Heart left ventricle (tissue), 16 donors: ENCODE measurements at regions not wholly inside any gene's neighbourhood (a gene's known extent, or its start where the extent isn't known, plus 50 kb on each side); places are given as distances from the start of the nearest gene placed in this dataset.

Experiments
- ATAC-seq, 4 donors: fragments of 200-7000 bp; cut with Tn5 transposase; one replicate each; pipeline ENCODE4 v1.9.1; 2020 to 2022; ENCODE audit warnings: moderate library complexity in 4 of 4, mild to moderate bottlenecking in 3 of 4, moderate number of reproducible peaks in 1 of 4
- DNase-seq, 5 donors: peaks; one replicate each; pipeline ENCODE4 v3.0.0-alpha.2; 2020
- H3K27ac ChIP-seq, 12 donors: fragments of 200-600 bp; sonication (generic) in 4 of 12; one replicate each; pipeline versions ENCODE4 v1.5.0 to v1.8.0; 2016 to 2022; ENCODE audit warnings: mild to moderate bottlenecking in 2 of 12
- H3K27me3 ChIP-seq, 9 donors: fragments of 200-600 bp; sonication (generic) in 2 of 9; one replicate each; pipeline versions ENCODE4 v1.5.1 to v1.8.0; 2016 to 2022; ENCODE audit warnings: mild to moderate bottlenecking in 3 of 9
- H3K36me3 ChIP-seq, 9 donors: fragments of 200-600 bp; sonication (generic) in 2 of 9; one replicate each; pipeline versions ENCODE4 v1.5.0 to v1.8.0; 2018 to 2022; ENCODE audit warnings: mild to moderate bottlenecking in 2 of 9
- H3K4me1 ChIP-seq, 12 donors: fragments of 200-600 bp; sonication (generic) in 4 of 12; one replicate each; pipeline versions ENCODE4 v1.5.0 to v1.8.0; 2016 to 2022; ENCODE audit warnings: mild to moderate bottlenecking in 3 of 12
- H3K4me3 ChIP-seq, 12 donors: fragments of 200-600 bp; sonication (generic) in 4 of 12; one replicate each; pipeline versions ENCODE4 v1.5.0 to v1.8.0; 2017 to 2022; ENCODE audit warnings: mild to moderate bottlenecking in 9 of 12, moderate library complexity in 4 of 12
- H3K9me3 ChIP-seq, 12 donors: fragments of 200-600 bp; sonication (generic) in 4 of 12; one replicate each; pipeline versions ENCODE4 v1.5.0 to v1.8.0; 2016 to 2022; ENCODE audit warnings: mild to moderate bottlenecking in 1 of 12
- POLR2A ChIP-seq, 2 donors: fragments of 450-650 bp; IDR thresholded peaks; one replicate each; pipeline ENCODE4 v1.6.1; 2017; ENCODE audit warnings: antibody characterized with exemption in 2 of 2, mild to moderate bottlenecking in 2 of 2, moderate library complexity in 2 of 2
- WGBS, 4 donors: extraction: QIAGEN DNeasy Blood & Tissue Kit in 2 of 4; methylation state at CpG; one replicate each; pipeline versions ENCODE4 v1.1.5 to v1.1.7; 2013 to 2018; 5-methylcytosine and 5-hydroxymethylcytosine counted together
- intact Hi-C, 10 donors: fragments of 100-400 bp; cut with DNase I; formaldehyde crosslinking; loops; one replicate each; pipeline versions ENCODE4 v1.11.1 to v1.14.2; 2022
- TF ChIP-seq, protein P1 (sequence below), 12 donors: fragments of 200-600 bp; sonication (generic) in 4 of 12; IDR thresholded peaks; one replicate each; pipeline versions ENCODE4 v1.5.0 to v1.8.0; 2018 to 2022; ENCODE audit warnings: antibody characterized with exemption in 12 of 12, mild to moderate bottlenecking in 5 of 12
- donor health status: ischemic (EF 13 %, LVEDD 7.1; RV severe dilation, severe dysfunction).
- donor health status: healthy with polysubstance abuse.
- donor health status: DM: no; HTN: yes; CAD: no.
- donor health status: DM: no; HTN: no; CAD: no.
- donor health status: ischemic (EF 25% LVEDD 6.9; RV normal size, moderate dysfunction).
- donor health status: ischemic (EF 25% LVEDD 5.7; RV mildly dilated, moderate dysfunction).
- donor health status: healthy.
- donor health status: DM: yes; HTN: yes; CAD: no.
- donor health status: ischemic (EF 35%, LVEDD 5.7; RV mildly dilated, moderate dysfunction).
- donor health status: nonischemic (EF 11% LVEDD 7.7; RV severe dilation, severe dysfunction).
- donor health status: DM: yes; HTN: yes; CAD: no.
- donor health status: PGD.
- donor health status: ischemic (EF 29% LVEDD 5.4; RV normal size, mild dysfunction).
- donor health status: nonischemic (EF 23%, LVEDD 6.1; RV moderate dilation, normal function).

DNA sequence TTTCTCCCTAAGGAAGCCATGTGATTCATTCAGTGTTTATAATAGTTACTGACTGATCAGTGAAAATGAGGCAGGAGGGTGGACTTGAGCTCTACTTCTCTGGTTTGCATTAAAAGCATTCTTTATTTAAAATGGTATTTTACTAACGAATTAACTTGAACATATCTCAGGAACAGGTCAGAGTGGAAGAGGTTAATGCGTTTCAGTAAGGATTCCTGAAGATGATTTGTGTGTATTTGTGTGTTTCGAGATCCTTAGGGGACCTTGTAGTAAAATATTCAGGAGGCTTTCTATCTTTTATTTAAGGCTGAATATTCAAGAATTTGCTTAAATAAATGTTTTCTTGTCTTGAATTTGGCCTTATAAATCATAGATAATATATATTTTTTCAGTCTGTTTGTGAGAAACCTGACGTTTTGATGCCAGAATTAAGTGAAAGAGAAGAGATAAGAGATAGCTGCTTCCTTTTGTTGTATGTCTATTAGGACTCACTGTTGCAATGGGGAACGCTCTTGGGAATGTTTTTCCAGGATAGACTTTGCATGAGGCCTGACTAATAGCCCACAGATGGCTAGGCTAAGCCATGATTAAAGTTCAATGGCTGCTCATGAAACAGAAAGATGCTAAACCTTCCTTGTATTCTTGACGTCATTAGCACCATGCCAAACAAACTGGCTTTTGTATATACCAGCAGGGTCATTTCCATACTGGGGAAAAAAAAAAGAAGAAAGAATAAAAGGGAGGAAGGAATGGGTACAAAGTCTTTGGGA lies 93.8 kb upstream of the MTPN start:
- no peak overlapping the region for H3K27ac ChIP-seq
- no peaks in the 10 kb centered on the region for H3K4me1 ChIP-seq
- ATAC-seq (no peak), DNase-seq (no peak)
- TF ChIP-seq POLR2A (IDR thresholded peaks at IDR 0.05), result no peak
- TF ChIP-seq, protein P1, sequence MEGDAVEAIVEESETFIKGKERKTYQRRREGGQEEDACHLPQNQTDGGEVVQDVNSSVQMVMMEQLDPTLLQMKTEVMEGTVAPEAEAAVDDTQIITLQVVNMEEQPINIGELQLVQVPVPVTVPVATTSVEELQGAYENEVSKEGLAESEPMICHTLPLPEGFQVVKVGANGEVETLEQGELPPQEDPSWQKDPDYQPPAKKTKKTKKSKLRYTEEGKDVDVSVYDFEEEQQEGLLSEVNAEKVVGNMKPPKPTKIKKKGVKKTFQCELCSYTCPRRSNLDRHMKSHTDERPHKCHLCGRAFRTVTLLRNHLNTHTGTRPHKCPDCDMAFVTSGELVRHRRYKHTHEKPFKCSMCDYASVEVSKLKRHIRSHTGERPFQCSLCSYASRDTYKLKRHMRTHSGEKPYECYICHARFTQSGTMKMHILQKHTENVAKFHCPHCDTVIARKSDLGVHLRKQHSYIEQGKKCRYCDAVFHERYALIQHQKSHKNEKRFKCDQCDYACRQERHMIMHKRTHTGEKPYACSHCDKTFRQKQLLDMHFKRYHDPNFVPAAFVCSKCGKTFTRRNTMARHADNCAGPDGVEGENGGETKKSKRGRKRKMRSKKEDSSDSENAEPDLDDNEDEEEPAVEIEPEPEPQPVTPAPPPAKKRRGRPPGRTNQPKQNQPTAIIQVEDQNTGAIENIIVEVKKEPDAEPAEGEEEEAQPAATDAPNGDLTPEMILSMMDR (IDR thresholded peaks at IDR 0.05), result no peak
- WGBS, 4 donors, result 63 to 69% (median 67%) methylated on average over 6 of the region's 6 CpGs
- H3K9me3 ChIP-seq, result no peaks in the 10 kb centered on the region
- H3K36me3 ChIP-seq, result no peaks in the 10 kb centered on the region
- H3K4me3 ChIP-seq, result no peak overlapping the region
- no peaks in the 10 kb centered on the region for H3K27me3 ChIP-seq
- intact Hi-C loops, result no loop called here

DNA sequence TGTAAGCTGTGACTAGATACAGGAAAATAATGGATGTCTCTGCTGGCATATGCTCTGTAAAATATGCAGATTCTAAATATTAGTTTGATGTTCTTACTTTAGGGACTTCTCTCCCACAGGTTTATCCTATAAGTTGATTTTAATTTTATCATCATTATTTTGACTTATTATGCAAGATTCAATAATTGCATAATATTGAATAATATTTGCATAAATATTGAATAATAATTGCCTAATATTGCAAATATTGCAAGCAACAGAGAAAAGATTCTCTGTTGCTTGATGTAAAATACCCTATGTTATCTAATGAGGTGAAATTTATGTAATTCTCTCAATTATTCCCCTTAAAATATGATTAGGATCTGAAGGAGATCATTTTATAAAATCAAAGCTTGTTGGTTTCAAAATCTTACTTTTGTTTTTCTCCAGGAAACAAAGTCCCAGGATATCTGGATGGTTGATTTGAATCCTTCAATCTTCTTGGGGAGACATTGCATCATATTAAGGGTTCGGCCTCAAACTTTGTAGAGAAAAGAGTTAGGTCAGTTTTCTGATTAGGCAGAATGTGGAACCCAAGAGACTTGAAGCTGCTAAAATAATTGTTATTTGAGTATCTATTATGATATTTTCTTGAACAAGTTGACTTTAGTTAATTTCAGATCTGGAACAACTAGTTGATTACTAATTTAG lies 92.8 kb upstream of the MTPN start:
- no peaks in the 10 kb centered on the region for H3K9me3 ChIP-seq
- intact Hi-C loops, result no loop called here
- 54 to 100% (median 96%) methylated on average over 1 of the region's 1 CpG for WGBS, 4 donors
- no peaks in the 10 kb centered on the region for H3K27me3 ChIP-seq
- ATAC-seq (no peak), DNase-seq (no peak)
- no peak overlapping the region for H3K27ac ChIP-seq
- no peak overlapping the region for H3K4me3 ChIP-seq
- H3K36me3 ChIP-seq, result no peaks in the 10 kb centered on the region
- H3K4me1 ChIP-seq, result no peaks in the 10 kb centered on the region
- TF ChIP-seq, protein P1 (IDR thresholded peaks at IDR 0.05), result no peak
- no peak for TF ChIP-seq POLR2A (IDR thresholded peaks at IDR 0.05)

DNA sequence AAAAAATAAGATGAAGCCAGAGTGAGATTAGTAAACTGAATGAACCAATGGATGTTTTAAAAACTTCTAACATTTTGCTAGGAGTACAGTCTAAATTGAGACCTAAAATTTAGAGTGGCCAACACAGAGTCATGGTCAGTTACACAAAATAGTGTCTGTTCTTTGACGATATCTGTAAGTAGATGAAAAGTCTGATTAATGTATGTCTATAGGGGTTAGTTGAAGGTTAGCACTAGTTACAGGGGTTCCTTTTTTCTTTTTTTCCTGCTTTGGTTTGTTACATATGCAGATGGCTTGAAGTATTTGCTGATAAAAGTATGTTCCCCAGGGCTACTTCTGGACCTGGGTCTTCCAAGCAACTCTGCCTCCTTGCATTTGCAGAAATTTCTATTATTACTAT lies 90.1 kb upstream of the MTPN start:
- WGBS, 4 donors, result 70 to 90% (median 83%) methylated on average over 1 of the region's 1 CpG
- no peak for ATAC-seq
- H3K36me3 ChIP-seq, result no peaks in the 10 kb centered on the region
- no peak for DNase-seq
- intact Hi-C loops, result no loop called here
- TF ChIP-seq POLR2A (IDR thresholded peaks at IDR 0.05), result no peak
- TF ChIP-seq, protein P1 (IDR thresholded peaks at IDR 0.05), result no peak
- no peaks in the 10 kb centered on the region for H3K27me3 ChIP-seq
- H3K27ac ChIP-seq, result no peak overlapping the region
- H3K4me3 ChIP-seq, result no peak overlapping the region
- H3K9me3 ChIP-seq, result no peaks in the 10 kb centered on the region
- no peaks in the 10 kb centered on the region for H3K4me1 ChIP-seq

DNA sequence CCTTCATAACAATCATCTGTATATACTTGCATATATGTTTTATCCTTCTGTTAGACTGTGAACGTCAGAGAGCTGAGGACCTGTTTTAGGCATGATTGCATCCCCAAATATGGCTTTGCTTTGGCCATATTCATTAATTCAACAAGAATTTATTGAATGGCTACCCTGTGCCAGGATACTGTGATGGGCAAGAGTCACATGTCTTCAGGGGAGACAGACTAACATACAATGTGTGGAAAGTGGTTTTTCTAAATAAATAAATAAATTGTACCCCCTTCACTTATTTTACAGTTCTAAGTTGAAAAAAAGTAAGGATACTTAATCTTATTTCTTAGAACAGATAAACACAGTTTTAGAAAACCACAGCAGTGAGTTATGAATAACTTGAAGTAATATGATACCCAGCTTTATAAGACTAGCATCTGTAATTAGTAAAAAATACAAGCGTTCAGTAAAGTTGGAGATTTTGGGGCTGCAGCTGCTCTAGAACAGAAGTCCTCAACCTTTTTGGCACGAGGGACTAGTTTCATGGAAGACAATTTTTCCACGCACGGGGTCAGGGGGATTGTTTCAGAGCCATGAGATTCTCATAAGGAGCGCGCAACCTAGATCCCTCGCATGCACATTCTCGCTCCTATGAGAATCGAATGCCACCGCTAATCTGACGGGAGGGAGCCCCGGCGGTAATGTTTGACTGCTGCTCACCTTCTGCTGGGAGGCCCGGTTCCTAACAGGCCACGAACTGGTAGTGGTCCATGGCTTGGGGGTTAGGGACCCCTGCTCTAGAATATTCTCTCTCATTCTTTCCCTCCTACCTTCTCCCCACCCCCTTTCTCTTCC lies 89.4 kb upstream of the MTPN start:
- Histone ChIP-seq H3K4me1 (no peaks in the 10 kb centered on the region), H3K27me3 (no peaks in the 10 kb centered on the region), H3K4me3 (no peak overlapping the region), H3K27ac (no peak overlapping the region), H3K36me3 (no peaks in the 10 kb centered on the region), H3K9me3 (no peaks in the 10 kb centered on the region)
- TF ChIP-seq, protein P1 (IDR thresholded peaks at IDR 0.05), result no peak
- no peak for TF ChIP-seq POLR2A (IDR thresholded peaks at IDR 0.05)
- ATAC-seq, result no peak
- 91 to 97% (median 93%) methylated on average over 16 of the region's 16 CpGs for WGBS, 4 donors
- intact Hi-C loops, result no loop called here
- DNase-seq, result no peak
